Ovary (tissue), 3 donors: ENCODE measurements at regions not wholly inside any gene's neighbourhood (a gene's known extent, or its start where the extent isn't known, plus 50 kb on each side); places are given as distances from the start of the nearest gene placed in this dataset.

Experiments used
- EP300 ChIP-seq: sonication (generic); formaldehyde crosslinking; IDR thresholded peaks from one replicate; pipeline ENCODE4 v1.6.1; 2017; ENCODE audit warnings: antibody characterized with exemption
- POLR2A ChIP-seq: fragments of 450-650 bp; IDR thresholded peaks from one replicate; pipeline ENCODE4 v1.6.1; 2017; ENCODE audit warnings: antibody characterized with exemption, mild to moderate bottlenecking, moderate library complexity
- TF ChIP-seq, protein P1 (sequence below), 3 donors: fragments of 450-650 bp in 2 of 3; fragments of 200-600 bp in 1 of 3; IDR thresholded peaks; one replicate each; pipeline versions ENCODE4 v1.5.1 to v1.8.0; 2016 to 2022; ENCODE audit warnings: antibody characterized with exemption in 3 of 3, mild to moderate bottlenecking in 1 of 3
- donor health status: DM: no; HTN: no; CAD: no.

DNA sequence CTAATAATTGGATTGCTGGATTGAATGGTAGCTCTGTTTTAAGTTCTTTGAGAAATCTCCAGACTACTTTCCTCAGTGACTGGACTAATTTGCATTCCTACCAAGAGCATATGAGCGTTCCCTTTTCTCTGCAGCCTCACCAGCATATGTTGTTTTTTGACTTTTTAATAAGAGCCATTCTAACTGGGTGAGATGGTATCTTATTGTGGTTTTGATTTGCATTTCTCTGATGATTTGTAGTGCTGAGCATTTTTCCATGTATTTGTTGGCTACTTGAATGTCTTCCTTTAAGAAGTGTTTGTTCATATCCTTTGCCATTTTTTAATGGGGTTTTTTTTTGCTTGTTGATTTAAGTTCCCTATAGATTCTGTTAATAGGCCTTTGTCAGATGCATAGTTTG is 94.7 kb upstream of the AHI1 start:
- TF ChIP-seq, protein P1, sequence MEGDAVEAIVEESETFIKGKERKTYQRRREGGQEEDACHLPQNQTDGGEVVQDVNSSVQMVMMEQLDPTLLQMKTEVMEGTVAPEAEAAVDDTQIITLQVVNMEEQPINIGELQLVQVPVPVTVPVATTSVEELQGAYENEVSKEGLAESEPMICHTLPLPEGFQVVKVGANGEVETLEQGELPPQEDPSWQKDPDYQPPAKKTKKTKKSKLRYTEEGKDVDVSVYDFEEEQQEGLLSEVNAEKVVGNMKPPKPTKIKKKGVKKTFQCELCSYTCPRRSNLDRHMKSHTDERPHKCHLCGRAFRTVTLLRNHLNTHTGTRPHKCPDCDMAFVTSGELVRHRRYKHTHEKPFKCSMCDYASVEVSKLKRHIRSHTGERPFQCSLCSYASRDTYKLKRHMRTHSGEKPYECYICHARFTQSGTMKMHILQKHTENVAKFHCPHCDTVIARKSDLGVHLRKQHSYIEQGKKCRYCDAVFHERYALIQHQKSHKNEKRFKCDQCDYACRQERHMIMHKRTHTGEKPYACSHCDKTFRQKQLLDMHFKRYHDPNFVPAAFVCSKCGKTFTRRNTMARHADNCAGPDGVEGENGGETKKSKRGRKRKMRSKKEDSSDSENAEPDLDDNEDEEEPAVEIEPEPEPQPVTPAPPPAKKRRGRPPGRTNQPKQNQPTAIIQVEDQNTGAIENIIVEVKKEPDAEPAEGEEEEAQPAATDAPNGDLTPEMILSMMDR (IDR thresholded peaks at IDR 0.05), result no peak
- TF ChIP-seq POLR2A (no peak), EP300 (no peak)
